Mucosa of descending colon (tissue), 3 donors: ENCODE measurements at regions not wholly inside any gene's neighbourhood (a gene's known extent, or its start where the extent isn't known, plus 50 kb on each side); places are given as distances from the start of the nearest gene placed in this dataset.
"Not testable (repeated sequence)": the region's sequence is repeated elsewhere in the genome, so short reads cannot be mapped to it uniquely, and the experiment has no call there.

ENCODE experiments used
- ATAC-seq: fragments of 200-7000 bp; cut with Tn5 transposase; one replicate; pipeline ENCODE4 v1.9.1; 2020; ENCODE audit warnings: mild to moderate bottlenecking, moderate library complexity
- DNase-seq, 3 donors: peaks; one replicate each; pipeline ENCODE4 v3.0.0-alpha.2; 2020
- H3K36me3 ChIP-seq: fragments of 200-600 bp; one replicate; pipeline ENCODE4 v1.8.0; 2021; ENCODE audit warnings: low read depth, mild to moderate bottlenecking
- H3K4me1 ChIP-seq: fragments of 200-600 bp; one replicate; pipeline ENCODE4 v1.8.0; 2021; ENCODE audit warnings: low read depth, mild to moderate bottlenecking
- H3K4me3 ChIP-seq: fragments of 200-600 bp; one replicate; pipeline ENCODE4 v1.8.0; 2021; ENCODE audit warnings: mild to moderate bottlenecking
- H3K9me3 ChIP-seq: fragments of 200-600 bp; one replicate; pipeline ENCODE4 v1.8.0; 2021; ENCODE audit warnings: mild to moderate bottlenecking
- CTCF ChIP-seq: fragments of 200-600 bp; IDR thresholded peaks from one replicate; pipeline ENCODE4 v1.8.0; 2022; ENCODE audit warnings: antibody characterized with exemption, mild to moderate bottlenecking
- intact Hi-C, 2 donors: fragments of 100-400 bp; cut with DNase I in 1 of 2; cut with micrococcal nuclease in 1 of 2; formaldehyde crosslinking; loops; one replicate each; pipeline versions ENCODE4 v1.11.0 to v1.11.1; 2022; cut with DNase I, micrococcal nuclease
- donor health status: DM: no; HTN: no; CAD: no; lungs with moderate emphysema.
- donor health status: DM: no; HTN: no; CAD: no.
- donor health status: DM: no; HTN: yes; CAD: no.

DNA sequence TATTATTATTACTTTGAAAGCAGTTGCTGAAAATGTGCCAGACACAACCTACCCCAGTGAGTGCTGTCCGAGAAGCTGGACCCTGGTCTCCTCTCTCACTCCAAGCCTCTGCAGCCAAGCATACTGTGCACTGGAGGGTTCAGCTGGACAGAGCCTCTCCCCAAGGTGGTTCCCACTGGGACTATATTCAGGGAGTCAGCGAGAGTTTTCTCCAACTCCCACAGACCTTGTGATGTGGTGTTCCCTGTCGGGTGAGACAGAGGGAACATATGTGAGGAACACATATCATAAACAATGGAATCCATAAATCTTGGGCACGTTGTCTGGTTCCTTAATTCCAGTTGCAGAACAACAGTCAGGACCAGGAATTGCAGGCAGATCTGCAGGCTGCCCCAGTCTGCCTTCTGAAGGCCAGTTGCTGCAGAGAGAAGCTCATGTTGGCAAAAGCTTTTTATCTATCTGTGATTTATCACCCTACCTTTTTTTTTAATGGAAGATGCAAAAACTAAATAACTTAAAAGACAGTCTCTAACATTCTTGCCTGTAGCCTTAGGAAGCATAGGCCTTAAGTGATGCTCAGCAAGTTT, 619.8 kb upstream of the TBX3 start:
- TF ChIP-seq CTCF: no peak
- no peak for DNase-seq
- Histone ChIP-seq H3K36me3 (no peaks in the 10 kb centered on the region), H3K4me1 (no peaks in the 10 kb centered on the region), H3K9me3 (no peaks in the 10 kb centered on the region), H3K4me3 (no peak overlapping the region)
- no peak for ATAC-seq
- intact Hi-C loops: no loop called here

- ATAC-seq: peak; percentile 61
- Histone ChIP-seq H3K36me3 (no peaks in the 10 kb centered on the region), H3K4me1 (no peaks in the 10 kb centered on the region), H3K9me3 (no peaks in the 10 kb centered on the region), H3K4me3 (no peak overlapping the region)
- TF ChIP-seq CTCF: no peak
- peak in 1 of 3 donors; percentile 10 for DNase-seq
- intact Hi-C loops: no loop called here
Measured at GRCh38 chr12:115297445-115297844, 613.5 kb upstream of the TBX3 start.

- DNase-seq (no peak), ATAC-seq (no peak)
- Histone ChIP-seq H3K36me3 (no peaks in the 10 kb centered on the region), H3K4me3 (no peak overlapping the region), H3K4me1 (no peaks in the 10 kb centered on the region), H3K9me3 (no peaks in the 10 kb centered on the region)
- TF ChIP-seq CTCF: no peak
- intact Hi-C loops: no loop called here
Measured at GRCh38 chr12:115296613-115297198, 612.7 kb upstream of the TBX3 start.

DNA sequence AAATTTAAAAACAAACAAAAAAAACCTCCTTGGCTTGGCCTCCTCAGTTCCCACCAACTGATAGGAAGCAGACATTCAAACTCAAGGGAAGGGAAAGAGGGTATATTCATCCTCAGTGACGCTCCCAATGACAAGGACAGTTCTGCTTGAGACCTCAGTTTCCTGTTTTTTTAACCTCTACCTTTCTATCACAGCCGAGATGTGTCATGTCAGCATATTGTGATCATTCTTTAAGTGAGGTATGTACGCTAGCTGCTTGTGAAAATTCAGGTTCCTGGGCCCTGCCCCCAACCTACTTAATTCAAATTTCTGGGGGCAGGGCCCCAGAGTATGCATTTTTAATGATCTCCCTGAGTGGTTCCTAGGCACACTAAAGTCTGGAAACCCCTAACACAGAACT, 611.9 kb upstream of the TBX3 start:
- no peaks in the 10 kb centered on the region for H3K9me3 ChIP-seq
- H3K4me1 ChIP-seq: no peaks in the 10 kb centered on the region
- DNase-seq (no peak), ATAC-seq (no peak)
- H3K4me3 ChIP-seq: no peak overlapping the region
- intact Hi-C loops: no loop called here
- no peak for TF ChIP-seq CTCF
- H3K36me3 ChIP-seq: no peaks in the 10 kb centered on the region

- DNase-seq: no peak
- intact Hi-C loops: no loop called here
- ATAC-seq: no peak
- Histone ChIP-seq H3K4me3 (no peak overlapping the region), H3K4me1 (no peaks in the 10 kb centered on the region), H3K9me3 (no peaks in the 10 kb centered on the region), H3K36me3 (no peaks in the 10 kb centered on the region)
- no peak for TF ChIP-seq CTCF
Measured at GRCh38 chr12:115294453-115295133, 610.6 kb upstream of the TBX3 start.

DNA sequence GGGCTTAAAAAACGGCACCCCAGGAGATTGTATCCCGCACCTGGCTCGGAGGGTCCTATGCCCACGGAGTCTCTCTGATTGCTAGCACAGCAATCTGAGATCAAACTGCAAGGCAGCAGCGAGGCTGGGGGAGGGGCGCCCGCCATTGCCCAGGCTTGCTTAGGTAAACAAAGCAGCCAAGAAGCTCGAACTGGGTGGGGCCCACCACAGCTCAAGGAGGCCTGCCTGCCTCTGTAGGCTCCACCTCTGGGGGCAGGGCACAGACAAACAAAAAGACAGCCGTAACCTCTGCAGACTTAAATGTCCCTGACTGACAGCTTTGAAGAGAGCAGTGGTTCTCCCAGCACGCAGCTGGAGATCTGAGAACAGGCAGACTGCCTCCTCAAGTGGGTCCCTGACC, 601.5 kb upstream of the TBX3 start:
- H3K4me3 ChIP-seq, ATAC-seq, H3K4me1 ChIP-seq, H3K9me3 ChIP-seq, intact Hi-C loops, H3K36me3 ChIP-seq: not testable (repeated sequence)
- peak; percentile 43 to 58 (median 53) for DNase-seq
